CD4-positive, CD25-positive, alpha-beta regulatory T cell (primary cell): ENCODE measurements at regions not wholly inside any gene's neighbourhood (a gene's known extent, or its start where the extent isn't known, plus 50 kb on each side); places are given as distances from the start of the nearest gene placed in this dataset.

ENCODE experiments used
- ATAC-seq, 2 donors: fragments of 150-1000 bp; cut with Tn5 transposase; one replicate each; pipeline ENCODE4 v1.10.0; 2021; ENCODE audit warnings: low read depth in 2 of 2, moderate number of reproducible peaks in 2 of 2, moderate library complexity in 1 of 2
- DNase-seq, 3 donors: peaks; one replicate each; pipeline versions ENCODE4 v3.0.0 to v3.0.0-alpha.2; 2012 to 2022; ENCODE audit warnings: mixed read lengths in 1 of 3
- H3K27ac ChIP-seq: one replicate; pipeline ENCODE4 v1.7.0; 2013; ENCODE audit warnings: mild to moderate bottlenecking, low read length; ENCODE audit not compliant: insufficient read depth, poor library complexity, severe bottlenecking
- H3K27me3 ChIP-seq: one replicate; pipeline ENCODE4 v1.7.0; 2013; ENCODE audit warnings: low read length; ENCODE audit not compliant: control insufficient read depth, insufficient read depth
- H3K36me3 ChIP-seq: one replicate; pipeline ENCODE4 v1.7.0; 2013; ENCODE audit warnings: mild to moderate bottlenecking, low read length, moderate library complexity; ENCODE audit not compliant: control insufficient read depth, insufficient read depth
- H3K4me1 ChIP-seq: 2 replicates; pipeline ENCODE4 v1.7.0; 2013; ENCODE audit warnings: mild to moderate bottlenecking, low read length; ENCODE audit not compliant: insufficient read depth, control insufficient read depth, poor library complexity, severe bottlenecking
- H3K4me3 ChIP-seq: one replicate; pipeline ENCODE4 v1.7.0; 2013; ENCODE audit warnings: low read depth, mild to moderate bottlenecking, low read length, moderate library complexity
- H3K9me3 ChIP-seq, 2 experiments: 1 replicate in 1 of 2; 2 replicates in 1 of 2; pipeline ENCODE4 v1.7.0; 2013; ENCODE audit warnings: low read length in 2 of 2, mild to moderate bottlenecking in 1 of 2, moderate library complexity in 1 of 2; ENCODE audit not compliant: control insufficient read depth in 2 of 2
- H3K27ac Mint-ChIP-seq, 3 donors: one replicate each; pipeline ENCODE4 v1.8.0; 2020 to 2022; ENCODE audit warnings: mild to moderate bottlenecking in 3 of 3, mixed read lengths in 3 of 3, moderate library complexity in 2 of 3
- H3K27me3 Mint-ChIP-seq: one replicate; pipeline ENCODE4 v1.8.0; 2022; ENCODE audit warnings: mild to moderate bottlenecking, mixed read lengths
- H3K36me3 Mint-ChIP-seq: one replicate; pipeline ENCODE4 v1.8.0; 2020; ENCODE audit warnings: mixed read lengths
- H3K4me1 Mint-ChIP-seq, 4 donors: one replicate each; pipeline ENCODE4 v1.8.0; 2020 to 2022; ENCODE audit warnings: mixed read lengths in 4 of 4, mild to moderate bottlenecking in 1 of 4
- H3K4me3 Mint-ChIP-seq, 4 donors: one replicate each; pipeline ENCODE4 v1.8.0; 2020 to 2022; ENCODE audit warnings: mild to moderate bottlenecking in 4 of 4, mixed read lengths in 4 of 4, moderate library complexity in 3 of 4
- H3K9me3 Mint-ChIP-seq, 7 donors: one replicate each; pipeline ENCODE4 v1.8.0; 2020 to 2022; ENCODE audit warnings: mixed read lengths in 7 of 7, mild to moderate bottlenecking in 3 of 7, moderate library complexity in 2 of 7

- no peaks in the 10 kb centered on the region for H3K36me3 ChIP-seq
- ATAC-seq (no peak), DNase-seq (no peak)
- no peaks in the 10 kb centered on the region for H3K9me3 ChIP-seq
- Mint-ChIP-seq H3K9me3 (peaks cover 0 to 16% (median 2%) of the 10 kb centered on the region in 7 donors), H3K4me3 (no peak overlapping the region), H3K4me1 (no peaks in the 10 kb centered on the region), H3K27me3 (no peaks in the 10 kb centered on the region), H3K27ac (no peak overlapping the region), H3K36me3 (no peaks in the 10 kb centered on the region)
- no peak overlapping the region for H3K4me3 ChIP-seq
- no peak overlapping the region for H3K27ac ChIP-seq
- no peaks in the 10 kb centered on the region for H3K4me1 ChIP-seq
- H3K27me3 ChIP-seq = no peaks in the 10 kb centered on the region
Measured at GRCh38 chr13:60733933-60734332, 336.9 kb downstream of the TDRD3 start.

- Histone ChIP-seq H3K27me3 (no peaks in the 10 kb centered on the region), H3K27ac (no peak overlapping the region), H3K36me3 (no peaks in the 10 kb centered on the region), H3K9me3 (no peaks in the 10 kb centered on the region), H3K4me1 (no peaks in the 10 kb centered on the region), H3K4me3 (no peak overlapping the region)
- no peaks in the 10 kb centered on the region for H3K36me3 Mint-ChIP-seq
- no peak for ATAC-seq
- DNase-seq = no peak
- no peaks in the 10 kb centered on the region for H3K4me1 Mint-ChIP-seq
- no peak overlapping the region for H3K4me3 Mint-ChIP-seq
- peaks cover 0 to 10% (median 2%) of the 10 kb centered on the region in 7 donors for H3K9me3 Mint-ChIP-seq
- no peaks in the 10 kb centered on the region for H3K27me3 Mint-ChIP-seq
- no peak overlapping the region for H3K27ac Mint-ChIP-seq
Measured at GRCh38 chr13:60727140-60727539, 330.1 kb downstream of the TDRD3 start.

- H3K4me1 Mint-ChIP-seq = no peaks in the 10 kb centered on the region
- DNase-seq = no peak
- H3K27me3 Mint-ChIP-seq = no peaks in the 10 kb centered on the region
- H3K36me3 ChIP-seq = no peaks in the 10 kb centered on the region
- no peak overlapping the region for H3K4me3 Mint-ChIP-seq
- H3K9me3 ChIP-seq = no peaks in the 10 kb centered on the region
- no peak overlapping the region for H3K4me3 ChIP-seq
- H3K36me3 Mint-ChIP-seq = no peaks in the 10 kb centered on the region
- no peak for ATAC-seq
- H3K27ac Mint-ChIP-seq = no peak overlapping the region
- no peaks in the 10 kb centered on the region for H3K27me3 ChIP-seq
- no peak overlapping the region for H3K27ac ChIP-seq
- peaks cover 0 to 5% (median 4%) of the 10 kb centered on the region in 7 donors for H3K9me3 Mint-ChIP-seq
- H3K4me1 ChIP-seq = no peaks in the 10 kb centered on the region
Measured at GRCh38 chr13:60721063-60721462, 324.0 kb downstream of the TDRD3 start.

GRCh38 chr13:60720590-60720989 lies 323.6 kb downstream of the TDRD3 start:
- Mint-ChIP-seq H3K36me3 (no peaks in the 10 kb centered on the region), H3K27ac (no peak overlapping the region)

GRCh38 chr13:60716313-60716712 lies 319.3 kb downstream of the TDRD3 start:
- no peaks in the 10 kb centered on the region for H3K9me3 ChIP-seq
- no peak overlapping the region for H3K4me3 Mint-ChIP-seq
- no peaks in the 10 kb centered on the region for H3K27me3 ChIP-seq
- H3K36me3 Mint-ChIP-seq = no peaks in the 10 kb centered on the region
- no peak overlapping the region for H3K27ac ChIP-seq
- H3K27ac Mint-ChIP-seq = no peak overlapping the region
- H3K9me3 Mint-ChIP-seq = peaks cover 0 to 5% (median 3%) of the 10 kb centered on the region in 7 donors
- H3K4me1 Mint-ChIP-seq = no peaks in the 10 kb centered on the region
- DNase-seq (no peak), ATAC-seq (no peak)
- no peaks in the 10 kb centered on the region for H3K36me3 ChIP-seq
- no peaks in the 10 kb centered on the region for H3K4me1 ChIP-seq
- no peaks in the 10 kb centered on the region for H3K27me3 Mint-ChIP-seq
- no peak overlapping the region for H3K4me3 ChIP-seq

More at GRCh38 chr13:60720590-60720989, 323.6 kb downstream of the TDRD3 start:
- Histone ChIP-seq H3K36me3 (no peaks in the 10 kb centered on the region), H3K9me3 (no peaks in the 10 kb centered on the region), H3K4me1 (no peaks in the 10 kb centered on the region), H3K27ac (no peak overlapping the region), H3K27me3 (no peaks in the 10 kb centered on the region), H3K4me3 (no peak overlapping the region)
- DNase-seq (no peak), ATAC-seq (no peak)
- H3K4me1 Mint-ChIP-seq = no peaks in the 10 kb centered on the region
- H3K27me3 Mint-ChIP-seq = no peaks in the 10 kb centered on the region
- peaks cover 0 to 8% (median 4%) of the 10 kb centered on the region in 7 donors for H3K9me3 Mint-ChIP-seq
- H3K4me3 Mint-ChIP-seq = no peak overlapping the region

- Histone ChIP-seq H3K36me3 (no peaks in the 10 kb centered on the region), H3K9me3 (no peaks in the 10 kb centered on the region), H3K27me3 (no peaks in the 10 kb centered on the region), H3K4me1 (no peaks in the 10 kb centered on the region), H3K27ac (no peak overlapping the region), H3K4me3 (no peak overlapping the region)
- H3K36me3 Mint-ChIP-seq = no peaks in the 10 kb centered on the region
- ATAC-seq (no peak), DNase-seq (no peak)
- H3K4me3 Mint-ChIP-seq = no peak overlapping the region
- peaks cover 0 to 23% (median 2%) of the 10 kb centered on the region in 7 donors for H3K9me3 Mint-ChIP-seq
- no peak overlapping the region for H3K27ac Mint-ChIP-seq
- no peaks in the 10 kb centered on the region for H3K4me1 Mint-ChIP-seq
- H3K27me3 Mint-ChIP-seq = no peaks in the 10 kb centered on the region
Measured at GRCh38 chr13:60707878-60708277, 310.9 kb downstream of the TDRD3 start.

- ATAC-seq (no peak), DNase-seq (no peak)
- Mint-ChIP-seq H3K4me1 (no peaks in the 10 kb centered on the region), H3K4me3 (no peak overlapping the region), H3K36me3 (no peaks in the 10 kb centered on the region), H3K9me3 (peaks cover 0 to 12% (median 2%) of the 10 kb centered on the region in 7 donors), H3K27ac (no peak overlapping the region), H3K27me3 (no peaks in the 10 kb centered on the region)
- no peaks in the 10 kb centered on the region for H3K4me1 ChIP-seq
- H3K9me3 ChIP-seq = no peaks in the 10 kb centered on the region
- H3K36me3 ChIP-seq = no peaks in the 10 kb centered on the region
- no peak overlapping the region for H3K4me3 ChIP-seq
- H3K27ac ChIP-seq = no peak overlapping the region
- no peaks in the 10 kb centered on the region for H3K27me3 ChIP-seq
Measured at GRCh38 chr13:60701895-60702294, 304.9 kb downstream of the TDRD3 start.

GRCh38 chr13:60700994-60701393 lies 304.0 kb downstream of the TDRD3 start:
- peaks cover 0 to 12% (median 2%) of the 10 kb centered on the region in 7 donors for H3K9me3 Mint-ChIP-seq
- Histone ChIP-seq H3K4me1 (no peaks in the 10 kb centered on the region), H3K9me3 (no peaks in the 10 kb centered on the region), H3K36me3 (no peaks in the 10 kb centered on the region), H3K27me3 (no peaks in the 10 kb centered on the region), H3K4me3 (no peak overlapping the region), H3K27ac (no peak overlapping the region)
- H3K27ac Mint-ChIP-seq = no peak overlapping the region
- no peaks in the 10 kb centered on the region for H3K27me3 Mint-ChIP-seq
- H3K4me3 Mint-ChIP-seq = no peak overlapping the region
- ATAC-seq (no peak), DNase-seq (no peak)
- H3K36me3 Mint-ChIP-seq = no peaks in the 10 kb centered on the region
- no peaks in the 10 kb centered on the region for H3K4me1 Mint-ChIP-seq
